IMR-90 (cell line): ENCODE measurements at regions not wholly inside any gene's neighbourhood (a gene's known extent, or its start where the extent isn't known, plus 50 kb on each side); places are given as distances from the start of the nearest gene placed in this dataset.
A peak's percentile ranks its signal among the peaks of the same experiment; 100 is the strongest.

ENCODE experiments used
- ATAC-seq: fragments of 200-7000 bp; cut with Tn5 transposase; 2 replicates; pipeline ENCODE4 v1.9.1; 2020; ENCODE audit warnings: low read depth, mild to moderate bottlenecking, moderate library complexity
- BruUV-seq: library from RNA; stranded (reverse); fragments of 400-500 nt; replicated peaks from 2 replicates; lab custom pipeline; 2021; lab: Mats Ljungman, UMichigan
- CTCF ChIA-PET: fragments of 300-600 bp; formaldehyde crosslinking; extraction: SDS; loops from one replicate; lab custom pipeline; 2021; ENCODE audit warnings: antibody characterized with exemption; lab: Yijun Ruan, JAX
- POLR2A ChIA-PET: fragments of 300-600 bp; sonication (Branson Sonifier 250); formaldehyde crosslinking; loops from one replicate; lab custom pipeline; 2022; ENCODE audit warnings: antibody characterized with exemption; ENCODE audit not compliant: unreplicated experiment; lab: Charles Lee
- DNase-seq: peaks from one replicate; pipeline ENCODE4 v3.0.0; 2013
- H2AFZ ChIP-seq: replicated peaks from 2 replicates; pipeline ENCODE3; 2013; ENCODE audit warnings: low read length, mild to moderate bottlenecking; ENCODE audit not compliant: poor library complexity
- H2AK5ac ChIP-seq: 2 replicates; pipeline ENCODE4 v1.6.1; 2013; ENCODE audit warnings: low read depth, low read length, inconsistent platforms
- H2AK9ac ChIP-seq: replicated peaks from 2 replicates; pipeline ENCODE3; 2013; ENCODE audit warnings: mild to moderate bottlenecking, low read depth, low read length, moderate library complexity; ENCODE audit not compliant: poor library complexity
- H2BK120ac ChIP-seq: 2 replicates; pipeline ENCODE4 v1.6.1; 2013; ENCODE audit warnings: low read depth, low read length, inconsistent platforms
- H2BK15ac ChIP-seq: 3 replicates; pipeline ENCODE4 v1.6.1; 2013; ENCODE audit warnings: low read depth, low read length, inconsistent platforms
- H2BK20ac ChIP-seq: 2 replicates; pipeline ENCODE4 v1.6.1; 2013; ENCODE audit warnings: low read depth, mild to moderate bottlenecking, inconsistent platforms, low read length, moderate library complexity
- H2BK5ac ChIP-seq: 2 replicates; pipeline ENCODE4 v1.6.1; 2013; ENCODE audit warnings: mild to moderate bottlenecking, low read depth, low read length, inconsistent platforms; ENCODE audit not compliant: poor library complexity, severe bottlenecking
- H3K14ac ChIP-seq: replicated peaks from 2 replicates; pipeline ENCODE4 v1.6.1; 2013; ENCODE audit warnings: low read depth, low read length, inconsistent platforms
- H3K18ac ChIP-seq: 2 replicates; pipeline ENCODE4 v1.6.1; 2013; ENCODE audit warnings: low read depth, low read length, control low read depth
- H3K23ac ChIP-seq: 2 replicates; pipeline ENCODE4 v1.6.1; 2013; ENCODE audit warnings: low read depth, low read length, inconsistent platforms
- H3K27ac ChIP-seq: 2 replicates; pipeline ENCODE4 v1.5.1; 2013; ENCODE audit warnings: mild to moderate bottlenecking, control low read depth, low read length; ENCODE audit not compliant: insufficient read depth
- H3K27me3 ChIP-seq: 2 replicates; pipeline ENCODE4 v1.6.1; 2013; ENCODE audit warnings: low read length; ENCODE audit not compliant: control insufficient read depth, insufficient read depth
- H3K36me3 ChIP-seq: 2 replicates; pipeline ENCODE4 v1.6.1; 2013; ENCODE audit warnings: low read length, mixed read lengths; ENCODE audit not compliant: control insufficient read depth, insufficient read depth
- H3K4ac ChIP-seq: 2 replicates; pipeline ENCODE4 v1.6.1; 2013; ENCODE audit warnings: low read depth, low read length, inconsistent platforms
- H3K4me1 ChIP-seq: 2 replicates; pipeline ENCODE4 v1.6.1; 2013; ENCODE audit warnings: low read length, mixed read lengths; ENCODE audit not compliant: control insufficient read depth, insufficient read depth
- H3K4me2 ChIP-seq: 2 replicates; pipeline ENCODE4 v1.6.1; 2013; ENCODE audit warnings: low read depth, mild to moderate bottlenecking, control low read depth, low read length, moderate library complexity
- H3K4me3 ChIP-seq: 2 replicates; pipeline ENCODE4 v1.5.1; 2013; ENCODE audit warnings: low read depth, mild to moderate bottlenecking, control low read depth, low read length, moderate library complexity; ENCODE audit not compliant: insufficient read depth
- H3K56ac ChIP-seq: 2 replicates; pipeline ENCODE4 v1.6.1; 2013; ENCODE audit warnings: low read length, inconsistent platforms; ENCODE audit not compliant: insufficient read depth; ENCODE audit errors: extremely low read depth
- H3K79me1 ChIP-seq, 2 experiments: 2 replicates each; pipeline ENCODE4 v1.6.1; 2013; ENCODE audit warnings: low read length in 2 of 2, inconsistent platforms in 1 of 2, low read depth in 1 of 2
- H3K9ac ChIP-seq: 2 replicates; pipeline ENCODE4 v1.6.1; 2013; ENCODE audit warnings: low read depth, low read length, control low read depth
- H3K9me1 ChIP-seq: 2 replicates; pipeline ENCODE4 v1.6.1; 2013; ENCODE audit warnings: low read length, inconsistent platforms; ENCODE audit not compliant: insufficient read depth
- H3K9me3 ChIP-seq: 2 replicates; pipeline ENCODE4 v1.6.1; 2013; ENCODE audit warnings: low read length; ENCODE audit not compliant: control insufficient read depth, insufficient read depth
- H4K20me1 ChIP-seq: 2 replicates; pipeline ENCODE4 v1.6.1; 2013; ENCODE audit warnings: low read length, inconsistent platforms; ENCODE audit not compliant: insufficient read depth
- H4K5ac ChIP-seq: 2 replicates; pipeline ENCODE4 v1.6.1; 2013; ENCODE audit warnings: mild to moderate bottlenecking, low read depth, low read length, control low read depth
- H4K8ac ChIP-seq, 2 experiments: 2 replicates each; pipeline ENCODE4 v1.6.1; 2013; ENCODE audit warnings: low read depth in 2 of 2, low read length in 2 of 2, control low read depth in 1 of 2, inconsistent platforms in 1 of 2
- H4K91ac ChIP-seq: 2 replicates; pipeline ENCODE4 v1.6.1; 2013; ENCODE audit warnings: low read depth, low read length, inconsistent platforms; ENCODE audit not compliant: insufficient read depth
- CTCF ChIP-seq: conservative IDR thresholded peaks from 2 replicates; pipeline ENCODE4 v1.5.1; 2012; ENCODE audit warnings: mild to moderate bottlenecking, low read depth, low read length, improper control_type of control experiment
- FOS ChIP-seq: fragments of 150-350 bp; IDR thresholded peaks from 2 replicates; pipeline ENCODE4 v1.6.1; 2016; ENCODE audit warnings: low read depth, low read length
- MAZ ChIP-seq: IDR thresholded peaks from 2 replicates; pipeline ENCODE4 v1.6.1; 2012; ENCODE audit warnings: low read depth, mild to moderate bottlenecking, low read length, improper control_type of control experiment, moderate library complexity, borderline replicate concordance
- RAD21 ChIP-seq: IDR thresholded peaks from 2 replicates; pipeline ENCODE4 v1.6.1; 2012; ENCODE audit warnings: low read length, improper control_type of control experiment
- RCOR1 ChIP-seq: IDR thresholded peaks from 2 replicates; pipeline ENCODE4 v1.6.1; 2012; ENCODE audit warnings: mild to moderate bottlenecking, low read length, improper control_type of control experiment; ENCODE audit not compliant: insufficient replicate concordance
- SMC3 ChIP-seq: fragments of 150-350 bp; IDR thresholded peaks from 2 replicates; pipeline ENCODE4 v1.6.1; 2016; ENCODE audit warnings: low read depth, mild to moderate bottlenecking, antibody characterized with exemption, low read length, moderate library complexity
- WGBS, 2 experiments: methylation state at CpG; one replicate each; pipeline versions ENCODE4 v1.1.5 to v1.1.7; 2013; ENCODE audit warnings: missing lambda C conversion rate in 2 of 2; ENCODE audit not compliant: insufficient read length in 1 of 2; ENCODE audit errors: extremely low coverage in 2 of 2; 5-methylcytosine and 5-hydroxymethylcytosine counted together
- dilution Hi-C: fragments of 300-500 bp; cut with HindIII; formaldehyde crosslinking; loops from one replicate; pipeline ENCODE4 v1.14.3; 2018; ENCODE audit warnings: low sequenced_read_pairs; ENCODE audit not compliant: unreplicated experiment
- in situ Hi-C: fragments of 300-500 bp; cut with MboI; formaldehyde crosslinking; loops from 3 replicates; pipeline ENCODE4 v1.14.3; 2019; ENCODE audit warnings: low sequenced_read_pairs, inconsistent platforms, mixed read lengths
- intact Hi-C: fragments of 100-400 bp; cut with micrococcal nuclease; formaldehyde crosslinking; loops from 2 replicates; pipeline ENCODE4 v1.10.0; 2022

GRCh38 chr14:53432378-53432802, 279.3 kb upstream of the DDHD1 start:
- intact Hi-C loops (loop anchor here (1.0 to 10.0 kb wide), 5 partner anchors 70 to 912 kb away; no protein-coding TSS in a partner anchor), dilution Hi-C loops (no loop called here), in situ Hi-C loops (loop anchor here (25.0 kb wide), 1 partner anchor 905 kb away; no protein-coding TSS in a partner anchor)
- Histone ChIP-seq H4K20me1 (no peaks in the 10 kb centered on the region), H3K4ac (peak overlapping the region; percentile 46), H2AK9ac (no peak overlapping the region), H2BK15ac (peak overlapping the region; percentile 93; the same call in 2 of the 3 replicates), H2AK5ac (peak overlapping the region; percentile 26; the same call in 1 of the 2 replicates), H3K27me3 (no peaks in the 10 kb centered on the region), H3K56ac (no peak overlapping the region), H4K91ac (peak overlapping the region; percentile 84), H4K5ac (peak overlapping the region; percentile 95), H3K79me1 (no peaks in the 10 kb centered on the region), H3K36me3 (no peaks in the 10 kb centered on the region), H3K9me1 (no peaks in the 10 kb centered on the region), H3K14ac (0 out of 2 replicates have a peak overlapping the region, but pooled peaks have one; percentile 3), H3K4me2 (no peak overlapping the region), H3K9me3 (no peaks in the 10 kb centered on the region; the same call in 1 of the 2 replicates), H3K27ac (peak overlapping the region; percentile 3; the same call in 1 of the 2 replicates), H3K4me1 (peaks cover 6% of the 10 kb centered on the region), H2BK5ac (peak overlapping the region; percentile 0), H3K23ac (no peak overlapping the region), H2BK120ac (peak overlapping the region; percentile 29), H3K9ac (no peak overlapping the region), H3K4me3 (no peak overlapping the region), H2AFZ (peak overlapping the region; percentile 16), H4K8ac (peak overlapping the region in 1 of 2 experiments; percentile 11; a peak in 2 of 4 replicates), H3K18ac (peak overlapping the region; percentile 96), H2BK20ac (peak overlapping the region; percentile 55)
- ATAC-seq, result peak; percentile 94
- TF ChIP-seq FOS (no peak), SMC3 (peak; percentile 58), RAD21 (peak; percentile 83), CTCF (peak; percentile 71), MAZ (peak; percentile 25; the same call in 1 of the 2 replicates), RCOR1 (no peak)
- DNase-seq, result peak; percentile 60
- ChIA-PET POLR2A (no interaction called here), CTCF (interaction anchor here (1.6 to 2.3 kb wide), 3 partner anchors 16 to 742 kb away, joined by 5 to 10 read pairs (median 7); no protein-coding TSS in a partner anchor)
- no TSS peak for BruUV-seq
- WGBS, 2 experiments, result 25% methylated on average over 1 of the region's 2 CpGs; no CpG with 5 or more reads in 1 of the 2 experiments
